H1 (cell line): ENCODE measurements at regions not wholly inside any gene's neighbourhood (a gene's known extent, or its start where the extent isn't known, plus 50 kb on each side); places are given as distances from the start of the nearest gene placed in this dataset.

Experiments
- CTCF ChIA-PET: fragments of 300-600 bp; sonication (Branson Sonifier 250); formaldehyde crosslinking; loops from one replicate; lab custom pipeline; 2021; ENCODE audit not compliant: partially characterized antibody; lab: Charles Lee
- POLR2A ChIA-PET: fragments of 300-600 bp; sonication (Branson Sonifier 250); formaldehyde crosslinking; loops from one replicate; lab custom pipeline; 2021; ENCODE audit warnings: inconsistent platforms; ENCODE audit not compliant: partially characterized antibody; lab: Charles Lee
- DNase-seq, 2 experiments: peaks; one replicate each; pipeline versions ENCODE4 v3.0.0 to v3.0.0-alpha.2; 2010 to 2022; ENCODE audit warnings: low spot score in 2 of 2, low read depth in 1 of 2, mixed read lengths in 1 of 2
- FAIRE-seq: peaks from 2 replicates; lab custom pipeline; 2011; peaks lifted over from hg19 to GRCh38; lab: Jason Lieb, UNC
- H2AFZ ChIP-seq: 2 replicates; pipeline ENCODE4 v1.8.1; 2012; ENCODE audit warnings: low read length, inconsistent platforms
- H2AK5ac ChIP-seq: 2 replicates; pipeline ENCODE4 v1.6.1; 2013; ENCODE audit warnings: low read depth, low read length
- H2BK120ac ChIP-seq: replicated peaks from 2 replicates; pipeline ENCODE3; 2013; ENCODE audit warnings: low read depth, low read length, inconsistent platforms
- H2BK12ac ChIP-seq: 2 replicates; pipeline ENCODE4 v1.6.1; 2013; ENCODE audit warnings: low read depth, low read length
- H2BK15ac ChIP-seq: 2 replicates; pipeline ENCODE4 v1.6.1; 2013; ENCODE audit warnings: low read length
- H2BK20ac ChIP-seq: 2 replicates; pipeline ENCODE4 v1.6.1; 2013; ENCODE audit warnings: low read length
- H2BK5ac ChIP-seq: 2 replicates; pipeline ENCODE4 v1.6.1; 2013; ENCODE audit warnings: low read depth, low read length
- H3K14ac ChIP-seq: 2 replicates; pipeline ENCODE4 v1.6.1; 2013; ENCODE audit warnings: inconsistent platforms; ENCODE audit not compliant: insufficient read length
- H3K18ac ChIP-seq: 2 replicates; pipeline ENCODE4 v1.6.1; 2013; ENCODE audit warnings: low read length; ENCODE audit errors: extremely low read depth
- H3K23ac ChIP-seq: 2 replicates; pipeline ENCODE4 v1.6.1; 2013; ENCODE audit warnings: inconsistent platforms; ENCODE audit not compliant: insufficient read length
- H3K23me2 ChIP-seq: 2 replicates; pipeline ENCODE4 v1.6.1; 2013; ENCODE audit warnings: low read depth, low read length
- H3K27ac ChIP-seq: 2 replicates; pipeline ENCODE4 v1.6.1; 2011; ENCODE audit warnings: low read depth, low read length, inconsistent platforms
- H3K27me3 ChIP-seq, 4 experiments: replicated peaks in 1 of 4; 1 replicate in 1 of 4; 2 replicates in 3 of 4; pipeline versions ENCODE4 v1.6.1 to v1.8.1; 2011 to 2013; ENCODE audit warnings: low read length in 3 of 4, mild to moderate bottlenecking in 3 of 4, inconsistent platforms in 2 of 4, mixed read lengths in 2 of 4, moderate library complexity in 1 of 4; ENCODE audit not compliant: control insufficient read depth in 3 of 4, insufficient read depth in 3 of 4; ENCODE audit errors: extremely low read depth in 1 of 4
- H3K36me3 ChIP-seq, 4 experiments: 2 replicates each; pipeline versions ENCODE4 v1.6.1 to v1.8.1; 2011 to 2013; ENCODE audit warnings: mild to moderate bottlenecking in 4 of 4, low read length in 3 of 4, moderate library complexity in 2 of 4, control low read depth in 1 of 4, inconsistent platforms in 1 of 4; ENCODE audit not compliant: insufficient read depth in 4 of 4, control insufficient read depth in 2 of 4
- H3K4ac ChIP-seq: replicated peaks from 2 replicates; pipeline ENCODE3; 2013; ENCODE audit warnings: low read length, low read depth, mixed read lengths, inconsistent platforms; ENCODE audit not compliant: insufficient read length
- H3K4me1 ChIP-seq, 4 experiments: replicated peaks in 1 of 4; 1 replicate in 1 of 4; 2 replicates in 3 of 4; pipeline versions ENCODE4 v1.6.1 to v1.8.1; 2011 to 2013; ENCODE audit warnings: low read length in 3 of 4, inconsistent platforms in 2 of 4, mixed read lengths in 1 of 4; ENCODE audit not compliant: insufficient read depth in 4 of 4, control insufficient read depth in 3 of 4
- H3K4me2 ChIP-seq, 2 experiments: 2 replicates each; pipeline versions ENCODE4 v1.6.1 to v1.8.1; 2011 to 2013; ENCODE audit warnings: low read depth in 2 of 2, low read length in 2 of 2, control low read depth in 1 of 2, inconsistent platforms in 1 of 2, mild to moderate bottlenecking in 1 of 2; ENCODE audit not compliant: insufficient read depth in 1 of 2
- H3K4me3 ChIP-seq, 4 experiments: fragments of 200-600, 300-600 bp in 1 of 4; sonication (generic), shearing (Covaris generic), sonication (Bioruptor Twin) in 1 of 4; 2 replicates each; pipeline versions ENCODE4 v1.5.1 to v1.8.1; 2011 to 2016; ENCODE audit warnings: low read length in 4 of 4, low read depth in 3 of 4, control low read depth in 2 of 4, inconsistent platforms in 2 of 4, mild to moderate bottlenecking in 2 of 4, mixed read lengths in 1 of 4, moderate library complexity in 1 of 4; ENCODE audit not compliant: insufficient read depth in 2 of 4; ENCODE audit errors: extremely low read depth in 1 of 4
- H3K56ac ChIP-seq: replicated peaks from 2 replicates; pipeline ENCODE3; 2013; ENCODE audit warnings: low read depth, mild to moderate bottlenecking, mixed read lengths, low read length, inconsistent platforms; ENCODE audit not compliant: insufficient read length
- H3K79me1 ChIP-seq: 2 replicates; pipeline ENCODE4 v1.6.1; 2013; ENCODE audit warnings: low read depth, low read length, control low read depth
- H3K79me2 ChIP-seq, 2 experiments: 2 replicates each; pipeline versions ENCODE4 v1.6.1 to v1.8.1; 2012 to 2013; ENCODE audit warnings: low read length in 2 of 2, mild to moderate bottlenecking in 2 of 2, inconsistent platforms in 1 of 2; ENCODE audit not compliant: insufficient read depth in 2 of 2, control insufficient read depth in 1 of 2
- H3K9ac ChIP-seq, 4 experiments: replicated peaks in 1 of 4; 1 replicate in 1 of 4; 2 replicates in 3 of 4; pipeline versions ENCODE4 v1.6.1 to v1.8.1; 2011 to 2013; ENCODE audit warnings: low read depth in 3 of 4, low read length in 3 of 4, control low read depth in 2 of 4, mild to moderate bottlenecking in 2 of 4, moderate library complexity in 2 of 4, inconsistent platforms in 1 of 4; ENCODE audit errors: extremely low read depth in 1 of 4
- H3K9me3 ChIP-seq, 2 experiments: 2 replicates each; pipeline versions ENCODE4 v1.6.1 to v1.8.1; 2012 to 2013; ENCODE audit warnings: mild to moderate bottlenecking in 2 of 2, moderate library complexity in 2 of 2, control low read depth in 1 of 2, inconsistent platforms in 1 of 2, low read depth in 1 of 2, low read length in 1 of 2, mixed read lengths in 1 of 2; ENCODE audit not compliant: insufficient read depth in 2 of 2
- H4K20me1 ChIP-seq, 2 experiments: replicated peaks in 1 of 2; 2 replicates each; pipeline versions ENCODE3 to v1.8.1; 2011 to 2013; ENCODE audit warnings: inconsistent platforms in 2 of 2, low read length in 2 of 2, mild to moderate bottlenecking in 1 of 2; ENCODE audit not compliant: insufficient read depth in 2 of 2, control insufficient read depth in 1 of 2
- H4K5ac ChIP-seq: 2 replicates; pipeline ENCODE4 v1.6.1; 2013; ENCODE audit warnings: low read length, low read depth, mixed read lengths, inconsistent platforms; ENCODE audit not compliant: insufficient read length
- H4K8ac ChIP-seq: 2 replicates; pipeline ENCODE4 v1.8.0; 2013; ENCODE audit warnings: mild to moderate bottlenecking, moderate library complexity, low read length, inconsistent platforms; ENCODE audit not compliant: insufficient read depth; ENCODE audit errors: extremely low read depth
- H4K91ac ChIP-seq: replicated peaks from 2 replicates; pipeline ENCODE3; 2013; ENCODE audit warnings: low read length, mixed read lengths, inconsistent platforms; ENCODE audit not compliant: insufficient read length
- BACH1 ChIP-seq: IDR thresholded peaks from 2 replicates; pipeline ENCODE4 v1.6.1; 2012; ENCODE audit warnings: low read length, improper control_type of control experiment
- CTCF ChIP-seq, 3 experiments: IDR thresholded peaks; 1 replicate in 2 of 3; 2 replicates in 1 of 3; pipeline versions ENCODE4 v1.5.1 to v1.6.1; 2011; ENCODE audit warnings: low read length in 3 of 3, mild to moderate bottlenecking in 3 of 3, inconsistent platforms in 2 of 3, low read depth in 1 of 3, moderate library complexity in 1 of 3; ENCODE audit not compliant: insufficient read depth in 1 of 3; ENCODE audit errors: control extremely low read depth in 1 of 3
- EP300 ChIP-seq, 2 experiments: IDR thresholded peaks; 1 replicate in 1 of 2; 2 replicates in 1 of 2; pipeline ENCODE4 v1.6.1; 2011 to 2012; ENCODE audit warnings: low read depth in 2 of 2, low read length in 2 of 2, mild to moderate bottlenecking in 2 of 2, borderline replicate concordance in 1 of 2, inconsistent platforms in 1 of 2, moderate library complexity in 1 of 2
- GTF2F1 ChIP-seq: IDR thresholded peaks from 2 replicates; pipeline ENCODE4 v1.6.1; 2012; ENCODE audit warnings: low read depth, low read length, improper control_type of control experiment, borderline replicate concordance
- JUND ChIP-seq: IDR thresholded peaks from 2 replicates; pipeline ENCODE4 v1.6.1; 2011; ENCODE audit warnings: mild to moderate bottlenecking, improper control_type of control experiment, low read length
- POLR2AphosphoS5 ChIP-seq: IDR thresholded peaks from 2 replicates; pipeline ENCODE4 v1.6.1; 2011; ENCODE audit warnings: low read depth, low read length
- RAD21 ChIP-seq, 2 experiments: IDR thresholded peaks in 1 of 2; conservative IDR thresholded peaks in 1 of 2; 2 replicates each; pipeline ENCODE4 v1.6.1; 2011; ENCODE audit warnings: low read depth in 2 of 2, low read length in 2 of 2, improper control_type of control experiment in 1 of 2, inconsistent platforms in 1 of 2, mild to moderate bottlenecking in 1 of 2, moderate library complexity in 1 of 2
- RBBP5 ChIP-seq: IDR thresholded peaks from 2 replicates; pipeline ENCODE4 v1.7.1; 2012; ENCODE audit warnings: low read depth, mild to moderate bottlenecking, inconsistent platforms, low read length, moderate library complexity, borderline replicate concordance
- RFX5 ChIP-seq: IDR thresholded peaks from 2 replicates; pipeline ENCODE4 v1.6.1; 2011; ENCODE audit warnings: low read depth, low read length, improper control_type of control experiment, borderline replicate concordance
- SIRT6 ChIP-seq: IDR thresholded peaks from one replicate; pipeline ENCODE4 v1.7.1; 2012; ENCODE audit warnings: low read length, inconsistent platforms
- ZNF274 ChIP-seq: IDR thresholded peaks from 2 replicates; pipeline ENCODE4 v1.7.0; 2012; ENCODE audit warnings: low read length, borderline replicate concordance; ENCODE audit errors: extremely low read depth
- WGBS, 2 experiments: shearing (Covaris generic) in 1 of 2; methylation state at CpG; one replicate each; pipeline versions ENCODE4 v1.1.6 to v1.1.7; 2013 to 2015; ENCODE audit warnings: low lambda C conversion rate in 2 of 2, mixed read lengths in 2 of 2, inconsistent platforms in 1 of 2, low coverage in 1 of 2, missing lambda C conversion rate in 1 of 2; ENCODE audit not compliant: insufficient replicate concordance in 2 of 2, insufficient coverage in 1 of 2, insufficient read length in 1 of 2; ENCODE audit errors: extremely low coverage in 1 of 2, missing lambda C conversion rate in 1 of 2; 5-methylcytosine and 5-hydroxymethylcytosine counted together

GRCh38 chr7:153847828-153848227 is 204.4 kb upstream of the DPP6 start:
- TF ChIP-seq ZNF274, result no peak
- TF ChIP-seq CTCF (IDR thresholded peaks at IDR 0.05; ENCODE audit: control extremely low read depth in 1 of 3, insufficient read depth in 1 of 3, low read depth in 1 of 3, low read length in 3 of 3), result no peak
- no peak for TF ChIP-seq JUND
- no peak for TF ChIP-seq SIRT6
- TF ChIP-seq RFX5, result no peak
- TF ChIP-seq POLR2AphosphoS5, result no peak
- no peak for TF ChIP-seq GTF2F1
- TF ChIP-seq RBBP5, result no peak
- TF ChIP-seq BACH1, result no peak
- no peak for TF ChIP-seq EP300 (IDR thresholded peaks at IDR 0.05; ENCODE audit: borderline replicate concordance in 1 of 2, low read depth in 2 of 2, low read length in 2 of 2)
- no peak for TF ChIP-seq RAD21 (IDR thresholded peaks at IDR 0.05 in 1 of 2, conservative IDR thresholded peaks at IDR 0.05 in 1 of 2; ENCODE audit: low read depth in 2 of 2, low read length in 2 of 2)
- TF ChIP-seq, all 59 proteins: peak for 0
- POLR2A ChIA-PET, result no interaction called here
- H3K4ac ChIP-seq, result no peak overlapping the region

More at GRCh38 chr7:153847828-153848227, 204.4 kb upstream of the DPP6 start:
- no peak overlapping the region for H2BK120ac ChIP-seq
- no peaks in the 10 kb centered on the region for H3K4me1 ChIP-seq
- no peak overlapping the region for H2AFZ ChIP-seq
- no peak overlapping the region for H4K91ac ChIP-seq
- no peak overlapping the region for H3K23ac ChIP-seq
- H3K56ac ChIP-seq, result no peak overlapping the region
- no peak overlapping the region for H2AK5ac ChIP-seq
- CTCF ChIA-PET, result no interaction called here
- peaks cover 13 to 33% of the 10 kb centered on the region in 2 experiments for H3K9me3 ChIP-seq
- H2BK20ac ChIP-seq, result no peak overlapping the region
- DNase-seq (no peak), FAIRE-seq (no peak)
- no peak overlapping the region for H2BK15ac ChIP-seq
- no peak overlapping the region for H4K8ac ChIP-seq
- no peak overlapping the region for H2BK5ac ChIP-seq
- no peaks in the 10 kb centered on the region for H3K79me2 ChIP-seq
- no peak overlapping the region for H3K4me2 ChIP-seq
- H3K18ac ChIP-seq, result no peak overlapping the region
- no peak overlapping the region for H3K9ac ChIP-seq
- no peaks in the 10 kb centered on the region for H4K20me1 ChIP-seq
- no peaks in the 10 kb centered on the region for H3K79me1 ChIP-seq
- H3K36me3 ChIP-seq, result no peaks in the 10 kb centered on the region
- WGBS, 2 experiments, result 87% methylated on average over 11 of the region's 11 CpGs; no CpG with 5 or more reads in 1 of the 2 experiments
- H3K14ac ChIP-seq, result no peak overlapping the region
- no peak overlapping the region for H4K5ac ChIP-seq
- no peaks in the 10 kb centered on the region for H3K27me3 ChIP-seq
- no peak overlapping the region for H2BK12ac ChIP-seq
- H3K27ac ChIP-seq, result no peak overlapping the region
- no peaks in the 10 kb centered on the region for H3K23me2 ChIP-seq
- no peak overlapping the region for H3K4me3 ChIP-seq
